ENCODE measurements at regions not wholly inside any gene's neighbourhood (a gene's known extent, or its start where the extent isn't known, plus 50 kb on each side); places are given as distances from the start of the nearest gene placed in this dataset.

- no peak for DNase-seq (ENCODE audit: low read depth, low spot score)
Observed at GRCh38 chr20:51076786-51077685, 54.1 kb upstream of the KCNG1 start.

- DNase-seq (ENCODE audit: low read depth, low spot score), result no peak
Observed at GRCh38 chr20:51074062-51074461, 51.2 kb upstream of the KCNG1 start.

All from pulmonary artery endothelial cell (primary cell).